ENCODE measurements at regions not wholly inside any gene's neighbourhood (a gene's known extent, or its start where the extent isn't known, plus 50 kb on each side); places are given as distances from the start of the nearest gene placed in this dataset.

GRCh38 chr13:65725006-65725405, 1505.1 kb downstream of the PCDH9 start:
- no peak for TF ChIP-seq CTCF (IDR thresholded peaks at IDR 0.05)
- ATAC-seq (ENCODE audit: low FRiP score) (no peak), DNase-seq (ENCODE audit: low spot score) (no peak)

DNA sequence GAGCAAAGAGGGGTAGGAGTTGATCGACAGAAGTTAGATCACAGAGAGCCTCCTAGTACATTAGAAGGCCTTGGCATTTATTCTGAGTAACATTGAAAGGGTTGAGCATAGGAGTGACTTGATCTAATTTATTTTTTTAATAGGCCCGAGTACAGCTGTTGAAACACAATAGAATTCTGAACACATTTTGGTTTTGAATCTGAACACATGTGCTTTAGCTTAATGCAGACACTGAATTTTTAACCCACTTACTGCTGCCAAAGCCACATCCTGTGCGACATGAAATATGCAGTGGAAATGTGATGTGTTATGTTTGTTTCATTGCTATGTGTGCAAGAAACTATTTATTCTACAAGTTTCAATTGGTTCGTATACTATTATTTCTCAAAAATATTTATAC, 1505.9 kb downstream of the PCDH9 start:
- DNase-seq (ENCODE audit: low spot score), result no peak
- TF ChIP-seq CTCF (IDR thresholded peaks at IDR 0.05), result no peak
- ATAC-seq (ENCODE audit: low FRiP score), result no peak

DNA sequence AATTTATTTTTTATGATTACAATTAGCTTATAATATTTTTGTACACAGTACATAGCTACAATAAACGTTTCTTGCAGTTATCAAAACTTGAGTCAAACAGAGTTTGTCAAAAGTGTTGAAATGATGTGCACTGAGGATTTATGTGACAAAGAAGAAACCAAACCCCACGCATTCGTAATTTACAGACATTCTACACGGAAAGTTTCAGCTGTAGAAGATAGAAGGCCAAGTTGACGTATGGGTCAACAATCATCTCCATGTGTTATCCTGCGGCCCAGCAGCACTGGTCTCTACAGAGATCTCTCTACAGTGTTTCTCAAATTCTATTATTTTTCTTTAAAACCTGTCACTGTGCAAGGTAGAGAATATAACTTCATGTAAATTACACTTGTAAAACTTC, 1507.6 kb downstream of the PCDH9 start:
- no peak for ATAC-seq (ENCODE audit: low FRiP score)
- TF ChIP-seq CTCF (IDR thresholded peaks at IDR 0.05), result no peak
- DNase-seq (ENCODE audit: low spot score), result no peak

- DNase-seq (ENCODE audit: low spot score) (no peak), ATAC-seq (ENCODE audit: low FRiP score) (no peak)
- TF ChIP-seq CTCF (IDR thresholded peaks at IDR 0.05), result no peak
These were observed 1510.3 kb downstream of the PCDH9 start for GRCh38 chr13:65719831-65720230.

DNA sequence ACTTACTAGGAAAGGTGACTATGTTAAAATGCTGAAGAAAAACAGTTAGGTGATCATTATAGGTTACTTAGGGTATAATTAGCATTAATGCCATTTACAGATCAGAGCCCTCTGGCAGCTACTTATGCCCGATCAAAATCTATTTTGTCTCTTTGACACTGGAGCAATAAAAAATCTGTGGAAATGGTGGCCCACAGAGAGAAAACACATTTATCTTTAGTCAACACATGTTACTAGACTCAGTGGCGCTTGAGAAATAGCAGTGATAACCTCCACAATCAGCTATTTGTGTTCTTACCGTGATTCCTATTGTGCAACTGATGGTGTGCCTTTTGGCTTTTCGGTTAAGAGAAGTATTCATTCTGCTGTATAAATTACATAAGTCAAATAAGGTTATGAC, 1519.6 kb downstream of the PCDH9 start:
- DNase-seq (ENCODE audit: low spot score) (no peak), ATAC-seq (ENCODE audit: low FRiP score) (no peak)
- TF ChIP-seq CTCF (IDR thresholded peaks at IDR 0.05), result no peak

- ATAC-seq (ENCODE audit: low FRiP score) (no peak), DNase-seq (ENCODE audit: low spot score) (no peak)
- no peak for TF ChIP-seq CTCF (IDR thresholded peaks at IDR 0.05)
These were observed 1532.3 kb downstream of the PCDH9 start for GRCh38 chr13:65697843-65698242.

DNA sequence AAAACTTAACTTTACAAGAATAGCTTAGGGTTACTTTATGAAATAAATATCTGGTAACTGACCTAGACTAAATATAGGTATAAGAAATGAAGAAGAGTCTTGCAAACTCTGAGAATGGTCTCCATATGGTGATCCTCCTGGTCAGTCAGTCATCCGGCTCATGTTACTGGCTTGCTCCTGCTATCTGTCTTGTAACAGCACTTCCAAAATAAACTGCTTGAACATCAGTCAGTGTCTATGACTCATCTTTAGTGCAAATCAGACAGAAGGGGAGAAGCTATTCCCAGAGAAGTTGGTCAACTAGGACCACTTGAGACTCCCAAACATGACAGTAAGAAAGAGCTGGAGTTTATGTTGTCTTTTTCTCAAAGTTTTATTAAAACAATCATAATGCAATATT, 1550.9 kb downstream of the PCDH9 start:
- ATAC-seq (ENCODE audit: low FRiP score) (no peak), DNase-seq (ENCODE audit: low spot score) (no peak)
- TF ChIP-seq CTCF (IDR thresholded peaks at IDR 0.05), result no peak

Data from omental fat pad (tissue), 3 donors.